GM12875 (cell line): ENCODE measurements at regions not wholly inside any gene's neighbourhood (a gene's known extent, or its start where the extent isn't known, plus 50 kb on each side); places are given as distances from the start of the nearest gene placed in this dataset.
"Not testable (repeated sequence)": the region's sequence is repeated elsewhere in the genome, so short reads cannot be mapped to it uniquely, and the experiment has no call there.

ENCODE experiments used
- H3K4me3 ChIP-seq: one replicate; pipeline ENCODE4 v1.5.1; 2011; ENCODE audit warnings: low read depth, low read length, control low read depth
- CTCF ChIP-seq: IDR thresholded peaks from 2 replicates; pipeline ENCODE4 v1.5.1; 2011; ENCODE audit warnings: low read depth, mild to moderate bottlenecking, control low read depth, inconsistent platforms, low read length, moderate library complexity, borderline replicate concordance; ENCODE audit not compliant: insufficient read depth

DNA sequence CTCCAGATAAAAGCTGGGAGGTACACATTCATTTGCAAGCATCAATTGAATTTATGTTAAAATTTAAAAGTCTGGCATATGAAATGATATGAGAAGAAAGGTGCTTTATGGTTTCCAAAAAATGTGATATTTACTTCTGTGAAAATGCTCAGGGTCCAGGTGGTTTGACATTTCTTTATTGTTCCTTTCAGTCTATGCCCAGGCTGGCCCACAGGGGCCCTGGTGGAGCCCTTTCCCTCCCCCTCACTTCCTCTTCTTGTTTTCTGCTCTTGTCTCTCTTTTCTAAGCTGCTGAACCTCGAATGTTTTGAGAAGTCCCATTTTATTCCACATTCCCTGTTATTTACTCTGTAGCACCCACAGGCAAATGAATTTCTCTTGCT, 127.8 kb downstream of the HS3ST3B1 start:
- no peak overlapping the region for H3K4me3 ChIP-seq
- TF ChIP-seq CTCF, result no peak

DNA sequence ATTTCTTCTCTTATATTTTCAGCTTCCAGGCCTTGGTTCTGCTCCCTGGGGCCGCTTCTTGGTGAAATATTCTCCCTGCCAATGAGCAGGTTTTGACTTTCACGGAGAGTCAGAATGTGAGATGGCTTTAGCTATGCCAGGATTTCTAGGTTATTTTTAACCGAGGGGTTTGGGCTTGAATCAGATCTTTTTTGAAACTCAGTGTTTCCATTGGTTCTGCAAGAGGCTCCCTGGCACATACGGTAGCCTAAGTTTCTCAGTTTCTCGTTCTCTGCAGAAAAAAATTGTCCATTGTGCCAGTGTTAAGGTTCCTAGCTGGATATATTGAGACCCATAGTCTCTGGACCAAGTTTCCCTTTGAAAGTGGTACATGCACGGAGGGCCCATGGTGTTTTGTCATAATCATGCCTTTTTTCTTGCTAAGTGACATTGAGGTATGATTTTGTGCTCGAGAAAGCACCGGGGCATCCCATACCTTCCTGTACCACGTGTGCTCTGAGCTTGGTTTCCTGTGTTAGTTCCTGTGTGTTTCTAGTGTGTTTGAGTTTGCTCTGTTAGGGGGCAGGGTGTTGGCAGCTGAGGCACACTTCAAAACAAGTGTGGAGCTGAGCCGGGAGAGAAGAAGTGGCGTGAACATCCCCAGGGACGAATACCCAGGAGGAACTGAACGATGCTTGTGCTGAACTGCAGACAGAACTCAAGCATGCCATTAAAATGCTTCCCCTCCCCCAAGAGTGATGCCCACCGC, 127.2 kb downstream of the HS3ST3B1 start:
- no peak overlapping the region for H3K4me3 ChIP-seq
- TF ChIP-seq CTCF, result no peak

- not testable (repeated sequence) for H3K4me3 ChIP-seq
Measured at GRCh38 chr17:14423156-14423555, 122.3 kb downstream of the HS3ST3B1 start.

DNA sequence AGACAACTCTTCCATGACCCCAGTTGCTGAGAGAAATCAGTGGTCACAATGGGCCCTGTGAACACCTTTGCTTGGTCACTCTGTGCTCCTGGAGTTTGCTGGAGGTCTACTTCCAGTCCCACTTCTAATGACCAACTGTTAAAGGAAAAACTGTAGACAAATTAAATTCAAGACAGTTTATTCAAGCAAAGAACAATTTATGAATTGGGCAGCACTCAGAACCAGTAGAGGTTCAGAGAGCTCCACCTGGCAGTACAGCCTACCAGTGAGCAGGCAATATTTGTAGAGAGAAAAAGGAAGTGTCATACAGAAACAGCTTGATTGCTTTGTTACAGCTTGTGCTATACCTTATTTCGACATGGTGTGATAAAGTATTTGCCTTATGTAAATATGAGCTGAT, 116.5 kb downstream of the HS3ST3B1 start:
- TF ChIP-seq CTCF, result no peak
- no peak overlapping the region for H3K4me3 ChIP-seq

DNA sequence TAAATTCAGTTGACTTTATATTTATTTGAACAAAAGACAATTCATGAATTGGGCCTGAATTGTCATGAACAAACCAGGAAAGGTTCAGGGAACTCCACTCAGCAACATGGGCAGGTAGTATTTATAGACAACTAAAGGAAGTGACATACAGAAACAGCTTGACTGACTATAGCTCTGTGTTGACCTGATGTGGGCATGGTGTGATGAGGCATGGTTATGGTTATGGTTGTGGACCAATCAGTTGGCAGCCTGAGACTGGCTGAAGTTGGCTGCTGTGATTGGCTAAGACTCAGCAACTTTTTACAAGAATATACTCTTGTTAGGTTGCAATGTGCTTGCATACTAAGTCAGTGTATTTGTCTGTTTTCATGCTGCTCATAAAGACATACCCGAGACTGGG, 108.4 kb downstream of the HS3ST3B1 start:
- TF ChIP-seq CTCF, result no peak
- H3K4me3 ChIP-seq, result no peak overlapping the region

- no peak for TF ChIP-seq CTCF
- H3K4me3 ChIP-seq, result no peak overlapping the region
Measured at GRCh38 chr17:14407541-14407940, 106.7 kb downstream of the HS3ST3B1 start.

DNA sequence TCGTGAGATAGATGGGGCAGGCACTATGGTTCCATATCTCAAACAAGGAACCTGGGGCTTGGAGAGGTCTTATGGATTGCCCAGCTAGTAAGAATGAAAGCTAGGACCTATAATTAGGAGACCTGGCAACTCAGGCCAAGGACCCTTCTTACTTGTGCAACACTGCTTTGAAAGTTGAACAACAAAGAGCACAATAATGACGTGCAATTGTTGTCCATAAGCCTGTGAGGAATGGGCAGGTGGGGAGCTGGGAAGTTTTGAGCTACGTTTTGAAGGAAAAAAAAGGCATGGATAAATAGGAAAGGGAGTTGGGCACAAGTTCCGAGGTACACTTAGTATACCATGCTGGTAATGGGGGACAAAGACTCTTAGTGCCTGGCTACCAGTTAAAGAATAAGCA, 104.3 kb downstream of the HS3ST3B1 start:
- no peak for TF ChIP-seq CTCF
- no peak overlapping the region for H3K4me3 ChIP-seq
